Parathyroid adenoma (tissue), 2 donors: ENCODE measurements at regions not wholly inside any gene's neighbourhood (a gene's known extent, or its start where the extent isn't known, plus 50 kb on each side); places are given as distances from the start of the nearest gene placed in this dataset.

Source experiments
- H2AFZ ChIP-seq: fragments of 300-600 bp; sonication (generic); one replicate; pipeline ENCODE4 v1.7.0; 2017; ENCODE audit warnings: antibody characterized with exemption, mild to moderate bottlenecking
- H3K27ac ChIP-seq: fragments of 300-600 bp; sonication (generic); one replicate; pipeline ENCODE4 v1.7.0; 2017
- H3K27me3 ChIP-seq: fragments of 300-600 bp; sonication (generic); one replicate; pipeline ENCODE4 v1.7.0; 2017; ENCODE audit warnings: low read length; ENCODE audit not compliant: control insufficient read depth, insufficient read depth
- H3K36me3 ChIP-seq: fragments of 300-600 bp; sonication (generic); one replicate; pipeline ENCODE4 v1.7.0; 2017; ENCODE audit warnings: low read length; ENCODE audit not compliant: control insufficient read depth, insufficient read depth
- H3K4me1 ChIP-seq: fragments of 300-600 bp; sonication (generic); one replicate; pipeline ENCODE4 v1.7.0; 2017; ENCODE audit warnings: control low read depth
- H3K4me2 ChIP-seq: fragments of 300-600 bp; sonication (generic); one replicate; pipeline ENCODE4 v1.7.0; 2017; ENCODE audit warnings: low read length
- H3K4me3 ChIP-seq: fragments of 300-600 bp; sonication (generic); one replicate; pipeline ENCODE4 v1.7.0; 2017; ENCODE audit warnings: low read depth, low read length
- H3K79me2 ChIP-seq: fragments of 300-600 bp; sonication (generic); one replicate; pipeline ENCODE4 v1.7.0; 2017; ENCODE audit warnings: control low read depth
- H3K9ac ChIP-seq: fragments of 300-600 bp; sonication (generic); one replicate; pipeline ENCODE4 v1.7.0; 2017; ENCODE audit warnings: mild to moderate bottlenecking
- H3K9me3 ChIP-seq: fragments of 300-600 bp; sonication (generic); one replicate; pipeline ENCODE4 v1.7.0; 2017; ENCODE audit warnings: low read length; ENCODE audit not compliant: control insufficient read depth
- TF ChIP-seq, protein P1 (sequence below): fragments of 300-600 bp; sonication (generic); IDR thresholded peaks from one replicate; pipeline ENCODE4 v1.7.0; 2017; ENCODE audit warnings: antibody characterized with exemption, mild to moderate bottlenecking
- donor health status: primary hyperparathyroidism.

DNA sequence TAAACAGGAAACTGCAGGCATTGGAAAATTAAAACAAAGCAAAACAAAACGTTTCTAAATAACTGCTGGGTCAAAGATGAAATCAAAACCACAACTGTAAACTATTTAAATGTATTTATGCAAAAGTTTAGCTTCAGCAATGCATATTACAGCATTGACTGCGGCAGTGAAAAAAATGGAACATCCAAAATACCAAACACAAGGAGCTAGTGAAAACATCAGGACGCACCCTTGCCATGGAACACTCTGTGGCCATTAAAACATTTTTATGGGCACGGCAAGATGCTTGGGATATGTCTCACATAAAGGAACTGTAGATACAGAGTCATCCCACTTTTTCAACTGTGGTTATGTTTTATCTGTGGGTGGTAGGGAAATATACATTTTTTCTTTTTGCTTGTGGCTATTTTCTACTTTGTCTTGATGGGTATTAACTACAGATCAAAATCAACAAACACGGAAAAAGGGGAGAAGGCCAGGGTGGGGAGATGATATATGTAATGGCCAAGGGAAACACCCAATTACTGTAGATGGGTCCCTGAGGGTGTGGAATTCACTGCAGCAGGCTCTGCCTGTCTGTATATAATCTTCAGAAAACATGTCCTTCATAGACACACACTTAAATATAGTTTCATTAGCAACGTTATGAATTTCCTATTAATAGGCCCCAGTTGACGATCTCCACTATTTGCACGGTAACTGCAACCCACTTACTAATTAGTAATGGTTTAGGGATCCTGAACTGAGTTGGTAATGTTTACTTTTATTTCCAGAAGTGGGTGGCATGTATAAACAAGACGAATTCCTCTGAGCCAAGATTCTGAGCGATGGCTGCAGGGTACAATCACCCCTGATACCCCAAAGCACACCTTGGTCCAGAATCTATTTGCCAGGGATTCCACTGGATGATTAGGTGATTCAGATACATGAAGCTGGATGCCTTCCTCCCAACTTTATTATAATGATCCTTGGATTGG lies 110.5 kb downstream of the ACKR3 start:
- Histone ChIP-seq H3K9me3 (no peaks in the 10 kb centered on the region), H3K4me2 (no peak overlapping the region), H3K27me3 (no peaks in the 10 kb centered on the region), H3K27ac (no peak overlapping the region), H3K9ac (no peak overlapping the region), H2AFZ (no peak overlapping the region), H3K79me2 (no peaks in the 10 kb centered on the region), H3K4me3 (no peak overlapping the region), H3K36me3 (no peaks in the 10 kb centered on the region), H3K4me1 (no peaks in the 10 kb centered on the region)
- TF ChIP-seq, protein P1, sequence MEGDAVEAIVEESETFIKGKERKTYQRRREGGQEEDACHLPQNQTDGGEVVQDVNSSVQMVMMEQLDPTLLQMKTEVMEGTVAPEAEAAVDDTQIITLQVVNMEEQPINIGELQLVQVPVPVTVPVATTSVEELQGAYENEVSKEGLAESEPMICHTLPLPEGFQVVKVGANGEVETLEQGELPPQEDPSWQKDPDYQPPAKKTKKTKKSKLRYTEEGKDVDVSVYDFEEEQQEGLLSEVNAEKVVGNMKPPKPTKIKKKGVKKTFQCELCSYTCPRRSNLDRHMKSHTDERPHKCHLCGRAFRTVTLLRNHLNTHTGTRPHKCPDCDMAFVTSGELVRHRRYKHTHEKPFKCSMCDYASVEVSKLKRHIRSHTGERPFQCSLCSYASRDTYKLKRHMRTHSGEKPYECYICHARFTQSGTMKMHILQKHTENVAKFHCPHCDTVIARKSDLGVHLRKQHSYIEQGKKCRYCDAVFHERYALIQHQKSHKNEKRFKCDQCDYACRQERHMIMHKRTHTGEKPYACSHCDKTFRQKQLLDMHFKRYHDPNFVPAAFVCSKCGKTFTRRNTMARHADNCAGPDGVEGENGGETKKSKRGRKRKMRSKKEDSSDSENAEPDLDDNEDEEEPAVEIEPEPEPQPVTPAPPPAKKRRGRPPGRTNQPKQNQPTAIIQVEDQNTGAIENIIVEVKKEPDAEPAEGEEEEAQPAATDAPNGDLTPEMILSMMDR, result no peak

DNA sequence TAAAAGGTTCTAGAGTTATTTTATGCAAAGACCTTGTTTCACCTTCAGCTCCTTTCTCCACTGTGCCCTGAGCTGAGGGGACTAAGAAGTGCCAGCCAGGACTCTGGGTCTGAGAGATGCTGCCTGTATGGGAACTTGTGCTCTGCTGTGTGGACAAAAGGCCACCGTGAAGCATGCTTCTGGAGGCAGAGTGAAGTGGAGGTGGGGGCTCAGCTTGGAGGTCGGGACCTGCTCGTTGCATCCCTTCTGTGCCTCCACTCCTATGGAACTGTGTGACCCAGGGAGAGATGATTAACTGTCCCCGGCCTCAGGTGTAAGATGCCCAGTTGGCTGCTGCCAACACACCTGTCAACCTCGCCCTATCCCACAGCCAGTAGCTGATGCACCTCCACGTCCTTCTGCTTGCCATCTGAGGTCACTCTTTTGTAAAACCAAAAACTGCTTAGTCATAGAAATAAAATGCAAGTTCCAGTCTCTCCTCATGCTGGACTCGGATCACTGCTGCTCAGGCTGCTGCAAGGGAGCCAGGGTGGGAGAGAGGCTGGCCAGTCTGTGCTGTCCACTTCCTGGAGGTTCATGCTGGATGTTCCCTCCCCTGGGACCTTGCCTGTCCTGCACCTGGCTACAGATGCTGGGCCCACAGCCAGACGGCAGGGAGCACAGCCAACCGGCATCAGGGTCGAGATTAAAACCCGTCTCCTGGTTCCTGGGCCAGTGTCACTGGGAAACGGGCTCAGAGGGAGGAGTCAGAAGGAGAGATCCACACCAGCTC lies 113.2 kb downstream of the ACKR3 start:
- Histone ChIP-seq H3K27ac (no peak overlapping the region), H3K4me2 (no peak overlapping the region), H3K79me2 (no peaks in the 10 kb centered on the region), H3K9me3 (no peaks in the 10 kb centered on the region), H3K36me3 (no peaks in the 10 kb centered on the region), H3K4me1 (no peaks in the 10 kb centered on the region), H2AFZ (peak overlapping the region; percentile 13), H3K9ac (no peak overlapping the region), H3K4me3 (no peak overlapping the region), H3K27me3 (no peaks in the 10 kb centered on the region)
- TF ChIP-seq, protein P1, result no peak

DNA sequence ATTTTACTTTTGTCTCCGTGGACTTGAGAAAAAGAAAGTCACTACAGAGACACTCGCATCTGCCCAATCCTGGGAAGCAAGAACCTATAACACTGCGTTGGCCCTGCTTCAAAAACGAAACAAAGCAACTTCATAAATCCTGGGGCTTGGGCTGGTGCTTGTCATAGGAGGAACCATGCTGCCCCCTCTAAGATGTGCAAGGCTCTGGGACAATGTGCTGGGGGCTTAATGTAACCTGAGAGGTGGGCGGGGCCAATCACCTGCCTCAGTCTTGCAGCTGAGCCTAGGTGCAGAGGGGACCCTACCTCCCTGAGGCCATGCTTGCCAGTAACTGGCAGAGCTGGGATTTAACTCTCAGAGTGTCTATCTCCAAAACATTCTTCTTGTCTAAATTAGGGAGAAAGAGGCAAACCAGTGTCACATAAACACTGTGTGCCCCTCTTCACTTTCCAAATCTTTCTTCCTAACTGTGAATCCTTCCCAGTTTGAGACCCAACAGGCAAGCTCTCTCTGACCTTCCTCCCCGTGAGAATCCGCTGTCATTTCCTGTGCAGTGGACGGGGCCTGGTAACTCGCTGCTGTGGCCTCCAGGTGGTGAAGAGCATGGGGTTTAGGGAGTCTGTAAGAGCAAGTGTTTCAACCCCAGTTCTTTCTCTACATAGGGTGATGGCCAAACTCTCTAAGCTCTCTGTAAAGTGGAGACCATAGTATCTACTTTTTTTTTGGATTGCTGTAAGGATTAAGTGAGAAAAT lies 115.1 kb downstream of the ACKR3 start:
- H3K27ac ChIP-seq, result no peak overlapping the region
- H3K4me2 ChIP-seq, result no peak overlapping the region
- H3K79me2 ChIP-seq, result no peaks in the 10 kb centered on the region
- no peaks in the 10 kb centered on the region for H3K36me3 ChIP-seq
- H2AFZ ChIP-seq, result no peak overlapping the region
- H3K4me3 ChIP-seq, result no peak overlapping the region
- no peak overlapping the region for H3K9ac ChIP-seq
- H3K27me3 ChIP-seq, result no peaks in the 10 kb centered on the region
- H3K9me3 ChIP-seq, result no peaks in the 10 kb centered on the region
- TF ChIP-seq, protein P1, result no peak
- H3K4me1 ChIP-seq, result no peaks in the 10 kb centered on the region

DNA sequence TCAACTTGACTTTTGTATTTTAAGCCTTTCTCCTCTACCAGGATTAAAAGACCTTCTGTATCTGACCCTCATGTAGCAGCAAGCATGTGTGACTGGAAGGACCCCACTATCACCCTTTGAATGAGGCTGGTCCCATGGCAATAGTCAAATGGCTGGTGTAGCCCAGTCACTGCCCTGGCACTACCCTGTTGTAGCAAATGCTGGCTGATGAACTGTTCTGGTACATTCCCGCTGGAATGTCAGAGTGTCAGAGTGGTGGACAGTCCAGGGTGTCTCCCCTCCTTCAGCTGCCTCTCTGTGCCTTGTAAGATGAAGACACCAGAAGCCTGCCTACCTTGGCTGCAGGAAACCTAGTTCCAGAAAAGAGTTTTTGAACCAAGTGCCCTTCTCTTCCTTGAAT lies 115.7 kb downstream of the ACKR3 start:
- no peaks in the 10 kb centered on the region for H3K27me3 ChIP-seq
- H3K4me2 ChIP-seq, result no peak overlapping the region
- H3K4me1 ChIP-seq, result no peaks in the 10 kb centered on the region
- H3K9ac ChIP-seq, result no peak overlapping the region
- H3K9me3 ChIP-seq, result no peaks in the 10 kb centered on the region
- no peaks in the 10 kb centered on the region for H3K36me3 ChIP-seq
- no peaks in the 10 kb centered on the region for H3K79me2 ChIP-seq
- TF ChIP-seq, protein P1, result no peak
- no peak overlapping the region for H2AFZ ChIP-seq
- no peak overlapping the region for H3K27ac ChIP-seq
- no peak overlapping the region for H3K4me3 ChIP-seq
